ENCODE measurements at regions not wholly inside any gene's neighbourhood (a gene's known extent, or its start where the extent isn't known, plus 50 kb on each side); places are given as distances from the start of the nearest gene placed in this dataset.

DNA sequence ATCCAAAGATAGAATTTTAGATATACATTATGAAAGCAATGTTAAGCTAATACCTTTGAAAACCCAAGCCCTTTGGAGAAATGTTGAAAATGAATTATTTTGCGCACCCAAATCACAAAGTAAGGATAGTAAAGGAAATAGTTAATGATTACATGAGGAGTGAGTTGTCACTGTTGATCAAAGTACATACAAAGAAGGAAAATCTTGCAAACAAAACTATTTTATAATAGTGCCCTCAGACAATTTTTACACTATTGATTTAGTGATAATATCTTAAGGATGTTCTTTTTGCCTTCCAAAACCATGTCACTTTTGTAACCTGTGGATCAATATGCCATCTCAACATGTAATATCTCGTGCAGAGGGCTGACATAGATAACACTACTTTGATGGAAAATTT lies 146.8 kb downstream of the DUSP6 start:
- H2AFZ ChIP-seq (ENCODE audit: low read length): no peak overlapping the region
- TF ChIP-seq EZH2phosphoT487 (IDR thresholded peaks at IDR 0.05; ENCODE audit: low read length): no peak
- TF ChIP-seq, protein P1, sequence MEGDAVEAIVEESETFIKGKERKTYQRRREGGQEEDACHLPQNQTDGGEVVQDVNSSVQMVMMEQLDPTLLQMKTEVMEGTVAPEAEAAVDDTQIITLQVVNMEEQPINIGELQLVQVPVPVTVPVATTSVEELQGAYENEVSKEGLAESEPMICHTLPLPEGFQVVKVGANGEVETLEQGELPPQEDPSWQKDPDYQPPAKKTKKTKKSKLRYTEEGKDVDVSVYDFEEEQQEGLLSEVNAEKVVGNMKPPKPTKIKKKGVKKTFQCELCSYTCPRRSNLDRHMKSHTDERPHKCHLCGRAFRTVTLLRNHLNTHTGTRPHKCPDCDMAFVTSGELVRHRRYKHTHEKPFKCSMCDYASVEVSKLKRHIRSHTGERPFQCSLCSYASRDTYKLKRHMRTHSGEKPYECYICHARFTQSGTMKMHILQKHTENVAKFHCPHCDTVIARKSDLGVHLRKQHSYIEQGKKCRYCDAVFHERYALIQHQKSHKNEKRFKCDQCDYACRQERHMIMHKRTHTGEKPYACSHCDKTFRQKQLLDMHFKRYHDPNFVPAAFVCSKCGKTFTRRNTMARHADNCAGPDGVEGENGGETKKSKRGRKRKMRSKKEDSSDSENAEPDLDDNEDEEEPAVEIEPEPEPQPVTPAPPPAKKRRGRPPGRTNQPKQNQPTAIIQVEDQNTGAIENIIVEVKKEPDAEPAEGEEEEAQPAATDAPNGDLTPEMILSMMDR (IDR thresholded peaks at IDR 0.05; ENCODE audit: low read length): no peak
- no peak for TF ChIP-seq EZH2 (optimal IDR thresholded peaks at IDR 0.05; ENCODE audit: low read depth, low read length)
- no peak overlapping the region for H3K4me2 ChIP-seq (ENCODE audit: low read depth, low read length)
- no peaks in the 10 kb centered on the region for H3K36me3 ChIP-seq (replicated peaks; ENCODE audit: insufficient read depth, low read length)
- H4K20me1 ChIP-seq (ENCODE audit: insufficient read depth, low read length): no peaks in the 10 kb centered on the region
- no peak overlapping the region for H3K27ac ChIP-seq (ENCODE audit: low read length)
- no peak overlapping the region for H3K4me3 ChIP-seq (ENCODE audit: low read length)
- no peaks in the 10 kb centered on the region for H3K4me1 ChIP-seq (ENCODE audit: low read length)
- no peaks in the 10 kb centered on the region for H3K9me3 ChIP-seq (replicated peaks; ENCODE audit: insufficient read depth, low read length)
- H3F3A ChIP-seq (ENCODE audit: insufficient read depth, low read length): no peaks in the 10 kb centered on the region
- no peaks in the 10 kb centered on the region for H3K27me3 ChIP-seq (replicated peaks; ENCODE audit: insufficient read depth, low read length)
- H3K9ac ChIP-seq (ENCODE audit: low read length): no peak overlapping the region
- H3K9me2 ChIP-seq (replicated peaks; ENCODE audit: insufficient read depth, low read length): no peaks in the 10 kb centered on the region
- no peaks in the 10 kb centered on the region for H3K79me2 ChIP-seq (ENCODE audit: low read length)
- no peak for DNase-seq

GRCh38 chr12:89203144-89203543 lies 149.2 kb downstream of the DUSP6 start:
- Histone ChIP-seq H3K9ac (ENCODE audit: low read length) (no peak overlapping the region), H3K9me3 (replicated peaks; ENCODE audit: insufficient read depth, low read length) (no peaks in the 10 kb centered on the region), H3K4me3 (ENCODE audit: low read length) (no peak overlapping the region), H4K20me1 (ENCODE audit: insufficient read depth, low read length) (no peaks in the 10 kb centered on the region), H3K4me2 (ENCODE audit: low read depth, low read length) (no peak overlapping the region), H3K27me3 (replicated peaks; ENCODE audit: insufficient read depth, low read length) (no peaks in the 10 kb centered on the region), H3K27ac (ENCODE audit: low read length) (no peak overlapping the region), H2AFZ (ENCODE audit: low read length) (no peak overlapping the region), H3K4me1 (ENCODE audit: low read length) (no peaks in the 10 kb centered on the region), H3K79me2 (ENCODE audit: low read length) (no peaks in the 10 kb centered on the region), H3K36me3 (replicated peaks; ENCODE audit: insufficient read depth, low read length) (no peaks in the 10 kb centered on the region), H3F3A (ENCODE audit: insufficient read depth, low read length) (no peaks in the 10 kb centered on the region), H3K9me2 (replicated peaks; ENCODE audit: insufficient read depth, low read length) (no peaks in the 10 kb centered on the region)
- no peak for TF ChIP-seq EZH2 (optimal IDR thresholded peaks at IDR 0.05; ENCODE audit: low read depth, low read length)
- TF ChIP-seq, protein P1 (IDR thresholded peaks at IDR 0.05; ENCODE audit: low read length): no peak
- TF ChIP-seq EZH2phosphoT487 (IDR thresholded peaks at IDR 0.05; ENCODE audit: low read length): no peak
- DNase-seq: no peak

DNA sequence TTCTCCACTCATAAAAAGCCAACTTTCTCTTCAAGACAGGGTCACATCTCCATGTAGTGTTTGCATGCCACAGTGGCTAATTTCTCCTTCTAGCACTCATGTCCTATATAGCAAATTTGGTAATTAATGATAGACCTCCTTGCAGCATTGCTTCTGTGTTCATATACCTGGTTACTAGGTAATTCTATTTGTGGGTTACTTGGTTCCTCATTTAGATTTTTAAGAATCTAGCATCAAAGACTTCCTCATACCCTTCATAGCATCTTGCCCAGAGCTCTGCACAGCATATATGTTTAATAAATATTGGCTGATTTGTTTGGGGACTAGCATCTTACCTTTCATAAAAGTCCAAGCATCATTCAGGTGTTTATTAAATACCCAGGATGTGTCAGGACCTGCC lies 152.1 kb downstream of the DUSP6 start:
- H3K4me1 ChIP-seq (ENCODE audit: low read length): no peaks in the 10 kb centered on the region
- H3K9me2 ChIP-seq (replicated peaks; ENCODE audit: insufficient read depth, low read length): no peaks in the 10 kb centered on the region
- H3K27me3 ChIP-seq (replicated peaks; ENCODE audit: insufficient read depth, low read length): no peaks in the 10 kb centered on the region
- H4K20me1 ChIP-seq (ENCODE audit: insufficient read depth, low read length): no peaks in the 10 kb centered on the region
- no peaks in the 10 kb centered on the region for H3K9me3 ChIP-seq (replicated peaks; ENCODE audit: insufficient read depth, low read length)
- H3K9ac ChIP-seq (ENCODE audit: low read length): no peak overlapping the region
- no peak overlapping the region for H2AFZ ChIP-seq (ENCODE audit: low read length)
- no peak for TF ChIP-seq EZH2phosphoT487 (IDR thresholded peaks at IDR 0.05; ENCODE audit: low read length)
- TF ChIP-seq EZH2 (optimal IDR thresholded peaks at IDR 0.05; ENCODE audit: low read depth, low read length): no peak
- TF ChIP-seq, protein P1 (IDR thresholded peaks at IDR 0.05; ENCODE audit: low read length): no peak
- no peaks in the 10 kb centered on the region for H3K79me2 ChIP-seq (ENCODE audit: low read length)
- no peaks in the 10 kb centered on the region for H3K36me3 ChIP-seq (replicated peaks; ENCODE audit: insufficient read depth, low read length)
- H3K4me2 ChIP-seq (ENCODE audit: low read depth, low read length): no peak overlapping the region
- no peak overlapping the region for H3K4me3 ChIP-seq (ENCODE audit: low read length)
- H3F3A ChIP-seq (ENCODE audit: insufficient read depth, low read length): no peaks in the 10 kb centered on the region
- no peak overlapping the region for H3K27ac ChIP-seq (ENCODE audit: low read length)
- DNase-seq: no peak

Data from MM.1S (cell line).